Progenitor cell of endocrine pancreas (in vitro differentiated cells): ENCODE measurements at regions not wholly inside any gene's neighbourhood (a gene's known extent, or its start where the extent isn't known, plus 50 kb on each side); places are given as distances from the start of the nearest gene placed in this dataset.

Experiments
- DNase-seq: peaks from one replicate; pipeline ENCODE4 v3.0.0; 2021; ENCODE audit warnings: low spot score; ENCODE audit not compliant: unreplicated experiment
- H3K27ac Mint-ChIP-seq: 2 replicates; pipeline ENCODE4 v1.8.0; 2021; ENCODE audit warnings: mild to moderate bottlenecking, moderate library complexity, mixed read lengths
- H3K27me3 Mint-ChIP-seq: 2 replicates; pipeline ENCODE4 v1.8.0; 2021; ENCODE audit warnings: mixed read lengths
- H3K36me3 Mint-ChIP-seq: 2 replicates; pipeline ENCODE4 v1.8.0; 2022; ENCODE audit warnings: mixed read lengths; ENCODE audit not compliant: insufficient read depth
- H3K4me1 Mint-ChIP-seq: 2 replicates; pipeline ENCODE4 v1.8.0; 2021; ENCODE audit warnings: low read depth, mixed read lengths
- H3K4me3 Mint-ChIP-seq: 2 replicates; pipeline ENCODE4 v1.8.0; 2021; ENCODE audit warnings: low read depth, mild to moderate bottlenecking, moderate library complexity, mixed read lengths
- H3K9me3 Mint-ChIP-seq: 2 replicates; pipeline ENCODE4 v1.8.0; 2021; ENCODE audit warnings: low read depth, mixed read lengths
- CTCF ChIP-seq: fragments of 200-600 bp; sonication (generic); IDR thresholded peaks from one replicate; pipeline ENCODE4 v1.5.0; 2021; ENCODE audit warnings: antibody characterized with exemption, mild to moderate bottlenecking; ENCODE audit not compliant: unreplicated experiment

- Mint-ChIP-seq H3K27me3 (peaks cover 3% of the 10 kb centered on the region), H3K36me3 (no peaks in the 10 kb centered on the region), H3K9me3 (peaks cover 12% of the 10 kb centered on the region), H3K4me1 (no peaks in the 10 kb centered on the region), H3K4me3 (no peak overlapping the region), H3K27ac (no peak overlapping the region)
- no peak for DNase-seq
- TF ChIP-seq CTCF: no peak
Measured at GRCh38 chr7:69328516-69328915, 269.8 kb upstream of the AUTS2 start.

GRCh38 chr7:69334701-69335100 lies 263.6 kb upstream of the AUTS2 start:
- H3K27me3 Mint-ChIP-seq: no peaks in the 10 kb centered on the region
- H3K9me3 Mint-ChIP-seq: peaks cover 13% of the 10 kb centered on the region
- no peak overlapping the region for H3K4me3 Mint-ChIP-seq
- no peak overlapping the region for H3K27ac Mint-ChIP-seq
- H3K4me1 Mint-ChIP-seq: peaks cover 15% of the 10 kb centered on the region
- no peak for DNase-seq
- no peak for TF ChIP-seq CTCF
- no peaks in the 10 kb centered on the region for H3K36me3 Mint-ChIP-seq

GRCh38 chr7:69335331-69335730 lies 262.9 kb upstream of the AUTS2 start:
- no peaks in the 10 kb centered on the region for H3K27me3 Mint-ChIP-seq
- no peak for TF ChIP-seq CTCF
- DNase-seq: no peak
- peaks cover 15% of the 10 kb centered on the region for H3K4me1 Mint-ChIP-seq
- H3K27ac Mint-ChIP-seq: peak overlapping the region; percentile 66
- H3K4me3 Mint-ChIP-seq: no peak overlapping the region
- no peaks in the 10 kb centered on the region for H3K36me3 Mint-ChIP-seq
- peaks cover 9% of the 10 kb centered on the region for H3K9me3 Mint-ChIP-seq

GRCh38 chr7:69336976-69337375 lies 261.3 kb upstream of the AUTS2 start:
- Mint-ChIP-seq H3K27me3 (no peaks in the 10 kb centered on the region), H3K4me3 (no peak overlapping the region), H3K9me3 (peaks cover 4% of the 10 kb centered on the region), H3K36me3 (no peaks in the 10 kb centered on the region), H3K27ac (peak overlapping the region; percentile 77), H3K4me1 (peaks cover 17% of the 10 kb centered on the region)
- no peak for TF ChIP-seq CTCF
- DNase-seq: no peak

- peaks cover 4% of the 10 kb centered on the region for H3K9me3 Mint-ChIP-seq
- H3K36me3 Mint-ChIP-seq: no peaks in the 10 kb centered on the region
- no peak for DNase-seq
- no peak overlapping the region for H3K27ac Mint-ChIP-seq
- H3K4me1 Mint-ChIP-seq: peaks cover 19% of the 10 kb centered on the region
- TF ChIP-seq CTCF: no peak
- no peaks in the 10 kb centered on the region for H3K27me3 Mint-ChIP-seq
- no peak overlapping the region for H3K4me3 Mint-ChIP-seq
Measured at GRCh38 chr7:69338144-69338543, 260.1 kb upstream of the AUTS2 start.
